SK-N-SH treated with all-trans-retinoic acid at 6 μM for 48 hours (cell line): ENCODE measurements at regions not wholly inside any gene's neighbourhood (a gene's known extent, or its start where the extent isn't known, plus 50 kb on each side); places are given as distances from the start of the nearest gene placed in this dataset.

Source experiments
- ATAC-seq: fragments of 200-7000 bp; cut with Tn5 transposase; 3 replicates; pipeline ENCODE4 v1.9.1; 2020; ENCODE audit warnings: mild to moderate bottlenecking, moderate library complexity
- ARNTL ChIP-seq: fragments of 450-650 bp; formaldehyde crosslinking; IDR thresholded peaks from 2 replicates; pipeline ENCODE4 v1.5.0; 2020; ENCODE audit warnings: low read depth, mild to moderate bottlenecking, moderate library complexity, borderline replicate concordance
- BACH2 ChIP-seq: fragments of 250-450 bp; sonication (Bioruptor Pico); IDR thresholded peaks from 2 replicates; pipeline ENCODE4 v1.9.0; 2021; ENCODE audit warnings: mild to moderate bottlenecking, borderline replicate concordance
- CREB5 ChIP-seq: fragments of 250-450 bp; sonication (Bioruptor Pico); IDR thresholded peaks from 2 replicates; pipeline ENCODE4 v1.5.1; 2020; ENCODE audit warnings: low read depth, mild to moderate bottlenecking, moderate library complexity
- CSDC2 ChIP-seq: fragments of 250-450 bp; sonication (Bioruptor Pico); IDR thresholded peaks from 2 replicates; pipeline ENCODE4 v1.5.0; 2020; ENCODE audit warnings: mild to moderate bottlenecking, moderate library complexity
- ESRRG ChIP-seq: fragments of 250-450 bp; sonication (Bioruptor Pico); IDR thresholded peaks from 2 replicates; pipeline ENCODE4 v1.6.1; 2021; ENCODE audit warnings: mild to moderate bottlenecking
- ISL1 ChIP-seq: fragments of 250-450 bp; sonication (Bioruptor Pico); IDR thresholded peaks from 2 replicates; pipeline ENCODE4 v2.1.2; 2022; ENCODE audit warnings: mild to moderate bottlenecking, moderate library complexity
- PPARA ChIP-seq: fragments of 250-450 bp; sonication (Bioruptor Pico); IDR thresholded peaks from 2 replicates; pipeline ENCODE4 v1.5.0; 2020; ENCODE audit warnings: mild to moderate bottlenecking, borderline replicate concordance
- SNAI2 ChIP-seq: fragments of 250-450 bp; sonication (Bioruptor Pico); IDR thresholded peaks from 2 replicates; pipeline ENCODE4 v1.5.0; 2020; ENCODE audit warnings: mild to moderate bottlenecking, moderate library complexity
- TCF4 ChIP-seq: fragments of 250-450 bp; sonication (Bioruptor Pico); IDR thresholded peaks from 2 replicates; pipeline ENCODE4 v1.8.0; 2021; ENCODE audit warnings: mild to moderate bottlenecking, moderate library complexity, borderline replicate concordance
- ZC3H10 ChIP-seq: fragments of 250-450 bp; sonication (Bioruptor Pico); IDR thresholded peaks from 2 replicates; pipeline ENCODE4 v1.5.1; 2021; ENCODE audit warnings: mild to moderate bottlenecking, moderate library complexity
- ZNF565 ChIP-seq: fragments of 450-650 bp; formaldehyde crosslinking; conservative IDR thresholded peaks from 2 replicates; pipeline ENCODE4 v1.5.0; 2020; ENCODE audit warnings: low read depth, mild to moderate bottlenecking, moderate library complexity
- ZNF70 ChIP-seq: fragments of 450-650 bp; formaldehyde crosslinking; IDR thresholded peaks from 2 replicates; pipeline ENCODE4 v1.5.0; 2020; ENCODE audit warnings: mild to moderate bottlenecking, moderate library complexity
- ZNF8 ChIP-seq: fragments of 450-650 bp; formaldehyde crosslinking; IDR thresholded peaks from 2 replicates; pipeline ENCODE4 v1.5.0; 2020; ENCODE audit warnings: mild to moderate bottlenecking, moderate library complexity
- TF ChIP-seq, protein P1 (sequence below): fragments of 250-450 bp; sonication (Bioruptor Pico); IDR thresholded peaks from 2 replicates; pipeline ENCODE4 v1.5.1; 2021; ENCODE audit warnings: mild to moderate bottlenecking, moderate library complexity
- TF ChIP-seq, protein P2 (sequence below): fragments of 250-450 bp; sonication (Bioruptor Pico); IDR thresholded peaks from 2 replicates; pipeline ENCODE4 v1.8.0; 2020; ENCODE audit warnings: mild to moderate bottlenecking, moderate library complexity, borderline replicate concordance
- TF ChIP-seq, protein P3 (sequence below): fragments of 250-450 bp; sonication (Bioruptor Pico); IDR thresholded peaks from 2 replicates; pipeline ENCODE4 v1.8.0; 2021; ENCODE audit warnings: low read depth, mild to moderate bottlenecking, moderate library complexity, borderline replicate concordance
- TF ChIP-seq, protein P4 (sequence below): fragments of 250-450 bp; sonication (Bioruptor Pico); IDR thresholded peaks from 2 replicates; pipeline ENCODE4 v1.5.0; 2020; ENCODE audit warnings: mild to moderate bottlenecking, moderate library complexity

GRCh38 chr12:90239732-90240260, 531.2 kb upstream of the ATP2B1 start:
- ATAC-seq, result no peak
- TF ChIP-seq, protein P1, sequence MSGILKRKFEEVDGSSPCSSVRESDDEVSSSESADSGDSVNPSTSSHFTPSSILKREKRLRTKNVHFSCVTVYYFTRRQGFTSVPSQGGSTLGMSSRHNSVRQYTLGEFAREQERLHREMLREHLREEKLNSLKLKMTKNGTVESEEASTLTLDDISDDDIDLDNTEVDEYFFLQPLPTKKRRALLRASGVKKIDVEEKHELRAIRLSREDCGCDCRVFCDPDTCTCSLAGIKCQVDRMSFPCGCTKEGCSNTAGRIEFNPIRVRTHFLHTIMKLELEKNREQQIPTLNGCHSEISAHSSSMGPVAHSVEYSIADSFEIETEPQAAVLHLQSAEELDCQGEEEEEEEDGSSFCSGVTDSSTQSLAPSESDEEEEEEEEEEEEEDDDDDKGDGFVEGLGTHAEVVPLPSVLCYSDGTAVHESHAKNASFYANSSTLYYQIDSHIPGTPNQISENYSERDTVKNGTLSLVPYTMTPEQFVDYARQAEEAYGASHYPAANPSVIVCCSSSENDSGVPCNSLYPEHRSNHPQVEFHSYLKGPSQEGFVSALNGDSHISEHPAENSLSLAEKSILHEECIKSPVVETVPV (CRISPR knock-in tag), result no peak
- TF ChIP-seq CSDC2 (no peak), ARNTL (CRISPR knock-in tag) (no peak), PPARA (CRISPR knock-in tag) (no peak)
- TF ChIP-seq, protein P2, sequence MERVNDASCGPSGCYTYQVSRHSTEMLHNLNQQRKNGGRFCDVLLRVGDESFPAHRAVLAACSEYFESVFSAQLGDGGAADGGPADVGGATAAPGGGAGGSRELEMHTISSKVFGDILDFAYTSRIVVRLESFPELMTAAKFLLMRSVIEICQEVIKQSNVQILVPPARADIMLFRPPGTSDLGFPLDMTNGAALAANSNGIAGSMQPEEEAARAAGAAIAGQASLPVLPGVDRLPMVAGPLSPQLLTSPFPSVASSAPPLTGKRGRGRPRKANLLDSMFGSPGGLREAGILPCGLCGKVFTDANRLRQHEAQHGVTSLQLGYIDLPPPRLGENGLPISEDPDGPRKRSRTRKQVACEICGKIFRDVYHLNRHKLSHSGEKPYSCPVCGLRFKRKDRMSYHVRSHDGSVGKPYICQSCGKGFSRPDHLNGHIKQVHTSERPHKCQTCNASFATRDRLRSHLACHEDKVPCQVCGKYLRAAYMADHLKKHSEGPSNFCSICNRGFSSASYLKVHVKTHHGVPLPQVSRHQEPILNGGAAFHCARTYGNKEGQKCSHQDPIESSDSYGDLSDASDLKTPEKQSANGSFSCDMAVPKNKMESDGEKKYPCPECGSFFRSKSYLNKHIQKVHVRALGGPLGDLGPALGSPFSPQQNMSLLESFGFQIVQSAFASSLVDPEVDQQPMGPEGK, result no peak
- TF ChIP-seq, protein P3, sequence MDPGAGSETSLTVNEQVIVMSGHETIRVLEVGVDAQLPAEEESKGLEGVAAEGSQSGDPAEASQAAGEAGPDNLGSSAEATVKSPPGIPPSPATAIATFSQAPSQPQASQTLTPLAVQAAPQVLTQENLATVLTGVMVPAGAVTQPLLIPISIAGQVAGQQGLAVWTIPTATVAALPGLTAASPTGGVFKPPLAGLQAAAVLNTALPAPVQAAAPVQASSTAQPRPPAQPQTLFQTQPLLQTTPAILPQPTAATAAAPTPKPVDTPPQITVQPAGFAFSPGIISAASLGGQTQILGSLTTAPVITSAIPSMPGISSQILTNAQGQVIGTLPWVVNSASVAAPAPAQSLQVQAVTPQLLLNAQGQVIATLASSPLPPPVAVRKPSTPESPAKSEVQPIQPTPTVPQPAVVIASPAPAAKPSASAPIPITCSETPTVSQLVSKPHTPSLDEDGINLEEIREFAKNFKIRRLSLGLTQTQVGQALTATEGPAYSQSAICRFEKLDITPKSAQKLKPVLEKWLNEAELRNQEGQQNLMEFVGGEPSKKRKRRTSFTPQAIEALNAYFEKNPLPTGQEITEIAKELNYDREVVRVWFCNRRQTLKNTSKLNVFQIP (CRISPR knock-in tag), result no peak

GRCh38 chr12:90238663-90239271, 530.1 kb upstream of the ATP2B1 start:
- ATAC-seq, result no peak
- TF ChIP-seq ESRRG (CRISPR knock-in tag), result no peak
- no peak for TF ChIP-seq ZNF565 (CRISPR knock-in tag)
- TF ChIP-seq ZNF8 (CRISPR knock-in tag), result no peak
- TF ChIP-seq TCF4 (CRISPR knock-in tag), result no peak
- TF ChIP-seq BACH2, result no peak
- TF ChIP-seq ISL1 (CRISPR knock-in tag), result no peak
- TF ChIP-seq ZC3H10 (CRISPR knock-in tag), result no peak
- TF ChIP-seq, protein P1 (CRISPR knock-in tag), result no peak
- TF ChIP-seq CSDC2, result no peak
- no peak for TF ChIP-seq CREB5 (CRISPR knock-in tag)
- TF ChIP-seq SNAI2, result no peak
- no peak for TF ChIP-seq ZNF70 (CRISPR knock-in tag)
- TF ChIP-seq, protein P2, result no peak
- TF ChIP-seq, protein P4, sequence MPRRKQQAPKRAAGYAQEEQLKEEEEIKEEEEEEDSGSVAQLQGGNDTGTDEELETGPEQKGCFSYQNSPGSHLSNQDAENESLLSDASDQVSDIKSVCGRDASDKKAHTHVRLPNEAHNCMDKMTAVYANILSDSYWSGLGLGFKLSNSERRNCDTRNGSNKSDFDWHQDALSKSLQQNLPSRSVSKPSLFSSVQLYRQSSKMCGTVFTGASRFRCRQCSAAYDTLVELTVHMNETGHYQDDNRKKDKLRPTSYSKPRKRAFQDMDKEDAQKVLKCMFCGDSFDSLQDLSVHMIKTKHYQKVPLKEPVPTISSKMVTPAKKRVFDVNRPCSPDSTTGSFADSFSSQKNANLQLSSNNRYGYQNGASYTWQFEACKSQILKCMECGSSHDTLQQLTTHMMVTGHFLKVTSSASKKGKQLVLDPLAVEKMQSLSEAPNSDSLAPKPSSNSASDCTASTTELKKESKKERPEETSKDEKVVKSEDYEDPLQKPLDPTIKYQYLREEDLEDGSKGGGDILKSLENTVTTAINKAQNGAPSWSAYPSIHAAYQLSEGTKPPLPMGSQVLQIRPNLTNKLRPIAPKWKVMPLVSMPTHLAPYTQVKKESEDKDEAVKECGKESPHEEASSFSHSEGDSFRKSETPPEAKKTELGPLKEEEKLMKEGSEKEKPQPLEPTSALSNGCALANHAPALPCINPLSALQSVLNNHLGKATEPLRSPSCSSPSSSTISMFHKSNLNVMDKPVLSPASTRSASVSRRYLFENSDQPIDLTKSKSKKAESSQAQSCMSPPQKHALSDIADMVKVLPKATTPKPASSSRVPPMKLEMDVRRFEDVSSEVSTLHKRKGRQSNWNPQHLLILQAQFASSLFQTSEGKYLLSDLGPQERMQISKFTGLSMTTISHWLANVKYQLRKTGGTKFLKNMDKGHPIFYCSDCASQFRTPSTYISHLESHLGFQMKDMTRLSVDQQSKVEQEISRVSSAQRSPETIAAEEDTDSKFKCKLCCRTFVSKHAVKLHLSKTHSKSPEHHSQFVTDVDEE, result no peak
